ENCODE measurements at regions not wholly inside any gene's neighbourhood (a gene's known extent, or its start where the extent isn't known, plus 50 kb on each side); places are given as distances from the start of the nearest gene placed in this dataset.
"Not testable (repeated sequence)": the region's sequence is repeated elsewhere in the genome, so short reads cannot be mapped to it uniquely, and the experiment has no call there.

DNA sequence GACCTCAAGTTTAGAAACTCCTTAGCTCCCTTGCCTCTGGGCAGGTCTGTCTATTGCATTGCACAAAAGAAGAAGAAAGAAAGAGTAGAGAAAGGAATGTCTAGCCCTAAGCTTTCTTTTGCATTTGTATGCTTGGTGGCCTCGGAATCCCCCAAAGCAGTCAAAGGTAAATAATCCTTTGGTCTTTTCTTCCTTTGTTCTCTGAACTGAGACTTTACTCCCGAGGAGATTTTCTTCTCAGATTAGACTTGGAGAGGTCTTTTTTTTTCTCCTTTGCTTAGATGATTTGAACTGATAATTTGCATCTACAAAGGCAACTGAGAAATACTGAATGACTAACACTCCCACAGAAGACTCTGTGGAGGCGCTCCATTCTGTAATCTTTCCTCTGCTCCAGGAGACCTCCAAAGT lies 93.2 kb downstream of the AKR1D1 start:
- no peak for DNase-seq (ENCODE audit: low read depth in 2 of 2)

DNA sequence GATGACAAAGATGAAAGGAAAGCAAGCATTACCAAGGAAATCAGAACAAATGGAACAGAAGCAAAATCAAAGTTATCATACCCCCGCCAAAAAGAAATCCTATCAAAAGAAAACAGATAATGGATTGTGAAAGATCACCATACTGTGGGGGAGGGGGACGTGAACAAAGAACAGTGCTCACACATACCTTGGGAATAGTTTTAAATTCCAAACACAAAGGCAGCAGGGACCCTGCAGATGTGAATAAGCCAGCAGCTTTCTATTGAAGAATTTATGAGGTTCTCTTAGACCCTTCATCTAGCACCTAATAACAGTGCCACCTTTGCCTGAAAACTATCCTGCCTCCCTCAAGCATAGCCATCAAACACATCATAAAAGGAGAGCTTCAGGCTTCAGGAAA lies 94.0 kb downstream of the AKR1D1 start:
- DNase-seq (ENCODE audit: low read depth in 2 of 2), result no peak

DNA sequence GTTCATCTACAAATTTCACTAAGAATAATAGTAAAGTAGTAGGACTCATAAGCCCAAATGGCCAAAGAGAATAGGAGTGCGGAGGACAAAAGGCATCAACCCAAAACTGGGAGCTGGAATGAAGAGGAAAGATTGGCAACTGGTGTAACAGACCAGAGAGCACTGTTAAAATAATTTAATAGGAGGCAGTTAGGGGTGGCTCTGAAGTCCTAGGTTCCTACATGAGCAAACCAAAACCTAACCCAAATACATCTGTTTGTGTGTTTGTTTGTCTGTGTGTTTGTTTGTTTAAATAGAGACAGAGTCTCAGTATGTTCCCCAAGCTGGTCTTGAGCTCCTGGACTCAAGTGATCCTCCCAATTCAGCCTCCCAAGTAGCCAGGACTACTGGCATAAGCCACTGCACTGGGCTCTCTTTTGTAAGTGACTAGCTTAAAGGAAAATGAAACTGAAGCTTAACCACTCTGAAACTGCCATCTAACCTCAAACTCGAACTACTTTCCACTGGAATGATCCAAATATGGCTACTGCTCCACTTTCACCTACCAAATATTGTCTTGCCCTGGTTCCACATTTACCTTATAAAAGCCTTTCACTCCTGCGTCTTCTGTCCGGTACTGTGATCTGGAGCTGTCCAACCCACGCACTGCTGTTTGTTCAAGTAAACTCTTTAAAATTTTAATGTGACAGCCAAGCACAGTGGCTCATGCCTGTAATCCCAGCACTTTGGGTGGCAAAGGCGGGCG lies 94.9 kb downstream of the AKR1D1 start:
- DNase-seq (ENCODE audit: low read depth in 2 of 2), result no peak

DNA sequence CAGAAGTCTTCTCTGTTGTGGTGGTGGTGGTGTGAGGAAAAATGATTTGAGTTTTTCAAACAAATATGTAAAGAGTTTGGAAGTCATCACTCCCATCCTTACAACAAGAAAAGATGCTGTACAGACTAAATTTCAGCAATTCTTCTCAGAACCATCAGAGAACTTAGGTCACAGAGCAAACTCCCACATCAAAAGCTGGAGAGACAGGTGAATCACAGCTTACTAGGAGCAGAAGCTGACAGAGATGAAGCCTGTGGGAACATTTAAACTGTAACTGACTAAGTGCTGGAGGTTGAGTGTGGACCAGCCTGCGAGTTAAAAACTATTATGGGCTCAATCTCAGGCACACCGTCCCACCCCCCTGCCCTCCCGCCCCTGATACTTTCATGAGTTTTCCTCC lies 97.3 kb downstream of the AKR1D1 start:
- no peak for DNase-seq (ENCODE audit: low read depth in 2 of 2)

DNA sequence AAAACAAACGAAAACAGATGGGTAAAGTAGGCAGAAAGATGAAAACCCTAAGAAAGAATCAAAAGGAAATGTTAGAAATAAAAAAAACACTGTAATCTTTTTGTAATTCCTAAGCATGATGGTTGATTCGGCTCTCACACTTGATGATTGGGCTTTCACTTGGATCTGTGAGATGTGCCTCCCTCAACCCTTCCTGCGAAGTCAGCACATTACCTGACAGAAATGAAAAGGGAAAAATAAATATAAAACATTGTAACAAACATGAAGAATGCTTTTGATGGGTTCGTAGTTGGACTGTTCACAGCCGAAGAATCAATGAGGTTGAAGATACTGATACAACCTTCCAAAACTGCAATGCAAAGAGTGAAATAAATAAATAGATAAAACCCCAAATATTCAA lies 99.8 kb downstream of the AKR1D1 start:
- no peak for DNase-seq (ENCODE audit: low read depth in 2 of 2)

DNA sequence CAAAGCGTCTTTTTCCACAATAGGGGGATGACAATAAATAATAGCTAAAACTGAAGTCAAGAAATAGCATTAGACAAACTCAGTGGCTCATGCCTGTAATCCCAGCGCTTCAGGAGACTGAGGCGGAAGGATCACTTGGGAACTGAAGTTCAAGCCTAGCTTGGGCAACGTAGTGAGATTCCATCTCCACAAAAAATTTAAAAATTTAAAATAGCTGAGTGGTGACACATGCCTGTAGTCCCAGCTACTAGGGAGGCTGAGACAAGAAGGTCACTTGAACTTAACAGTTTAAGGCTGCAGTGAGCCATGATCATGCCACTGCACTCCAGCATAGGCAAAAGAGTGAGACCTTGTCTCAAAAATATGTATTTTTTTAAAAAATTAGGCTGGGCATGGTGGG lies 107.9 kb downstream of the AKR1D1 start:
- DNase-seq (ENCODE audit: low read depth in 2 of 2), result no peak

DNA sequence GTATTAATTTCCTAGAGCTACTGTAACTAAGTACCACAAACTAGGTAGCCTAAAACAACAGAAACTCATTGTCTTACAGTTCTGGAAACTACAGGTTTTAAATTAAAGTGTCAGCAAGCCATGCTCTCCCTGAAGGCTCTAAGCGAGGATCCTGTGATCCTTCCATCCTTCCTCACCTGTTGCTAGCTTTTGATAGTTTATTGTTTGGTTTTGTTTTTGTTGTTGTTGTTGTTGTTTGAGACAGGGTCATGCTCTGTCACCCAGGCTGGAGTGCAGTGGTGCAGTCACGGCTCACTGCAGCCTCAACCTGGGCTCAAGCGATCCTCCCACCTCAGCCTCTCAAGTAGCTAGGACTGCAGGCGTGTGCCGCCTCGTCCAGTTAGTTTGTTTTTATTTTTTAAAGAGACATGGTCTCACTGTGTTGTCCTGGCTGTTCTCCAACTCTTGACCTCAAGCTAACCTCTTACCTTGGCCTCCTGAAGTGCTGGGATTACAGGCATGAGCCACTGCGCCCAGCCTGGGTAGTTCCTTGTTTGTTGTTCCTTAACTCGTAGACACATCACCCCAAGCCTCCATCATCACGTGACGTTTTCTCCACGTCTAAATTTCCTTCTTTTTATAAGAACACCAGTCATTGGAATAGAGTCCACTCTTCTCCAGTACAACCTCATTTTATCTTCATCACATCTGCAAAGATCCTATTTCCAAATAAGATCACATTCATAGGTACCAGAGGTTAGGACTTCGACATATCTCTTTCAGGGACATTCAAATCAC lies 109.1 kb downstream of the AKR1D1 start:
- no peak for DNase-seq (ENCODE audit: low read depth in 2 of 2)

DNA sequence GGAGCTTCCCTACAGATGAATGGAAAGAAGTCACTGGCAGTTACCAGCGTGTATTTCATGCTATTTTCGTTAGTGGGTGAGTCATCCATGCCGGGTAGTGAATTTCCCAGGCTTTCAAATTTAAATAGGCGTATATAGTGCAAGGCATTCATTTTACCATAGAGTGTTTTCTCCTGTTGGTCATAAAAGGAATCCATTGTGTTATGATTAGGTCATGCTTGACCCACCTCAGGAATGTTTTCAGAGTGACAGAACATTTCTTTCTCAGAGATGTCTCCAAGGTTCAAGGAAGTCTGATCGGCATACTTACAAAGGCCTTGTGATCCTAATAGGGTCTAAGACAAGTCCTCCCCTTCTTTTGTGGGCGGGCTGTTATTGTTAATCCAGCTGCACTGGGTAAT lies 110.7 kb downstream of the AKR1D1 start:
- DNase-seq (ENCODE audit: low read depth in 2 of 2), result no peak

DNA sequence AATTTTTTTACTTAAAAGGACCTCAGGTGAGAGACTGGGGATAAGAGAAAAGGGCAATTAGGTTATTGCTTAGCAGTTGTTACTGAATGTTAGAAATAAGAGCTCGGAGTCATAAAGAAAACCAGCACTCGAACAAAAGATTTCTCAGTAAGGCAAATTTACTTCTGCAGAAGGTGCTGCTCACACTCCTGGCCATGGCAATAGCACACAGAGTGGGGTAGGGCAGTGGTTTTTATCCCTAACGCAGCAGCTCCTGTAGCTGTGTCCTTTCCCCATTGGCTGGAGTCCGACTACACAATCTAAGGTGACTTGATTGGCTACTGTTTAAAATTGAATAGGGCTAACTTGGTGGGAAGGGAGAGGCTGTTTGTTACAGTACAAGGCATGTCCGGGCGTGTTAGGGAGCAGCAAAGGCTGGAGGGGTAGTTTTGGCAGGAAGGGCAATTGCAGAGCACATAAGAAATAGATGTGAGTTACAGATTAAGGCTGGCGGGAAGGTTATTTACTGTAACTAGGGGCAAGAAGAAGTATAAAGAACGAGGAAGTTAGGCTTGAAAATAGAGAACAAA lies 112.1 kb downstream of the AKR1D1 start:
- DNase-seq (ENCODE audit: low read depth in 2 of 2), result no peak

DNA sequence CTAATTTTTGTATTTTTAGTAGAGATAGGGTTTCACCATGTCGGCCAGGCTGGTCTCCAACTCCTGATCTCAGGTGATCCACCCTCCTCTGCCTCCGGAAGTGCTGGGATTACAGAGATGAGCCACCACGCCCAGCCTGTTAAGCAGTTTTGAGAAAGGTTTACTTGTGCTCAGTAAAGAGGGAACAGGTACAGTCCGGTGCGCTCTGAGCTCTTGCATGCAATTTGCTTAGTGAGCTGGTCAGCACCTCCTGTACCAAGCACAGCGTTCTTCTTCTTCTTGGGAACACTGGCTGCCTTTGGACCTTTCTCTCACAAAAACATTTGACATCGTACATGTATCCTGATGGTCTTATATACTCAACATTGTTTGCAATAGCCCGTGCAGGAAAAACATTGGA lies 118.3 kb downstream of the AKR1D1 start:
- no peak for DNase-seq (ENCODE audit: low read depth in 2 of 2)

DNA sequence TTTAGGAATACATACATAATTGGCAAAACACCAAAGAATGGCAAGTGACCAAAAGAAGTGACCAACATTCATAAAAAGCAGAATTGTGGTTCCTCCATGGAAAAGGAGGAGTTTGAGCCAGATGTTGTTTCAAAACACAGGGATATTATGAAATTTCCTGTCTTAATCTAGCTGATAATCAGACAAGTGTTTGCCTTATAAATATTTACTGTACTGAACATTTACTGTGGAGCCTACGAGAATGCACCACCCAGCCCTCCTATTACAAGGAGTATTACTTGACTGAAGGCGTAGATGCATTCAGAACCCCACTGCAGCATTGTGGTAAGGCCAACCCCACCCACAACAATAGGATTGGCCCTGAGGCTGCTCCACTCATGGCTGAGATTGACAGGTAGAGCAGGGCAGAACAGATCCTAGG lies 118.9 kb downstream of the AKR1D1 start:
- DNase-seq (ENCODE audit: low read depth in 2 of 2), result no peak

DNA sequence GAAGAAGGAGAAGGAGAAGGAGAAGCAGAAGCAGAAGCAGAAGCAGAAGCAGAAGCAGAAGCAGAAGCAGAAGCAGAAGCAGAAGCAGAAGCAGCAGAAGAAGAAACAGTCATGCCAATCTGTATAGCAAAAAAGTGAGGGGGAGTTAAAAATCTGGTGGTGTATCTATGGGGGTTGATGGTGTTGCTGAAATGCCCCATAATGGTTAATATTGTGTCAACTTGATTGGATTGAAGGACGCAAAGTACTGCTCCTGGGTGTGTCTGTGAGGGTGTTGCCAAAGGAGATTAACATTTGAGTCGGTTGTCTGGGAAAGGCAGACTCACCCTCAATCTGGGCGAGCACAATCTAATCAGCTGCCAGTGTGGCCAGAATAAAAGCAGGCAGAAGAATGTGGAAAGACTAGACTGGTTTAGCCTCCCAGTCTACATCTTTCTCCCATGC lies 120.3 kb downstream of the AKR1D1 start:
- DNase-seq (ENCODE audit: low read depth in 2 of 2), result not testable (repeated sequence)

DNA sequence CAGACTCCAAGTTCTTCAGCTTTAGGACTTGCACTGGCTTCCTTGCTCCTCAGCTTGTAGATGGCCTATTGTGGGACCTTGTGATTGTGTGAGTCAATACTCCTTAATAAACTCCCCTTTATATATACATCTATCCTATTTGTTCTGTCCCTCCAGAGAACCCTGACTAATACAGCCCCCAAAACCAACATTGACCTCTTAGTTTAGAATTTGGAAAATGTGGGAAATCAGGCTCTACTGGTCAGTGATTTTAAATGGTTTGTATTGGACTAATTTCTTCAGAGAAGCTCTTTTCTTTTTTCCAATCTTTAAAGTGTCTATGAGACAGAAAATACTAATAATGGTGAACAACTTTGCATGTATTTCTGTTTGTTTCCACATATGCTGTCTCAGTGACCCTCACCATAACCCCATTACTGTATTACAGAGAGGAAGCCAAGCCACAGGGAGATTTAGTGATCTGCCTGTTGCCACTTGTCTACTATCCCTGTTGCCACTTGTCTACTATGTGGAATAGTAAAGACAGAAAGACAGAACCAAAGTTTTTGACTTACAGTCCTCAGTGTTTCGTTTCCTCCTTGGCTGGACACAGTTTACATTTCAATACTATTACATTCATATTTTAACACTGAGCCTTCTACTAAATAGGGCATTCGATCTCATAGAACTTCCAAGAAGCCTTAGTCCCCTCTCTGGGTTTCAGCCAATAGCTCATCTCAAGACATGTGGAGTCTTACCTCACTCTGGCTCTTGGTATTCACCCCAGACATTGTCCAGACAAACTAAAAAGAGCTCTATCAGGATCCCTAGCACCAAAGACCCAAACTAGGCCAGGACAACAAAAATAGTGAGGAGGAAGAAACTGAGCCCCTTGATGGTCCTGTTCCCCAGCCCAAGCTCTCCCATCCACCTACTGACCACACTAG lies 121.0 kb downstream of the AKR1D1 start:
- DNase-seq (ENCODE audit: low read depth in 2 of 2), result no peak

DNA sequence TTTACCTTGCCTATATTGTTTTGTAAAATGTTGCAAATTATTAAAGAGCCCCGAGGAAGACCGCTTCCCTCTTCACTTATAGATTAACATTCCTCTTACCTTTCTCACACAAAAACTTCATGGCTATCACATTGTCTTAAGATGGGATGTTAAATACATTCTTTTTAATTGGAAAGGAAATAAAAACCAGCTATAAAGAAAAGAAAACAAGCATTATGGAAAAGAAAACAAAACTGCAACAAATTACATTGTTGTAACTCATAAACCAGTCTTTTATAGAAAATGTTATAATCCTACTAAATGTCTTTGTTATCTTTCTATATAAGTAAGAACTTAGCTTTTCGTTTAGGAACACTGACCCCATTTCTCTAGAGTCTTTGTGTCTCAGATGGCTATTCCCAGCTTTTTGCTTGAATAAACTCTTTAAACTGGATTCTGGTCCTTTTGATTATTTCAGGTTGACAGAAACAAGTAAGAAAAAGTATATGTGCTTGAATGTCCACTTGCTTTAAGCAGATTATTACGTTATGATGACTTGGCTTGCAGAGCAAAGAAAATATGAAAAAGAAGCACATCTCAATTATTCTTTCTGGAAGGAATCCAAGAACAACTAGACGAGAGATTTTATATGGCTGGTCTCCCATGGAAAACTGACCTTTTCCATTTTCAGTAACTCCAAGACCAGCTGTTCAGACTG lies 128.2 kb downstream of the AKR1D1 start:
- no peak for DNase-seq (ENCODE audit: low read depth in 2 of 2)

DNA sequence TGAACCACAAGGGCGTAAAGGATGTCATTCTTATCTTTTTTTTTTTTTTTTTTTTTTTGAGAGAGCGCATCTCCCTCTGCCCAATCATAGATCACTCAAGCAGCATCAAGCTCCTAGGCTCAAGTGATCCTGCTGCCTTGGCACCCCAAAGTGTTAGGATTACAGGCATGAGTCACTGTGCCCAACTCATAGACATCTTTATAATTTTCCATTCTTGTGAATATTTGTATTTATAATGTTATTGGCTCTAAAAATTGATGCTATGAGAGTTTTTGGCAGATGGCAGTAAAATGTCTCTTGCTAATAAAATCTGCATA lies 128.7 kb downstream of the AKR1D1 start:
- DNase-seq (ENCODE audit: low read depth in 2 of 2), result no peak

DNA sequence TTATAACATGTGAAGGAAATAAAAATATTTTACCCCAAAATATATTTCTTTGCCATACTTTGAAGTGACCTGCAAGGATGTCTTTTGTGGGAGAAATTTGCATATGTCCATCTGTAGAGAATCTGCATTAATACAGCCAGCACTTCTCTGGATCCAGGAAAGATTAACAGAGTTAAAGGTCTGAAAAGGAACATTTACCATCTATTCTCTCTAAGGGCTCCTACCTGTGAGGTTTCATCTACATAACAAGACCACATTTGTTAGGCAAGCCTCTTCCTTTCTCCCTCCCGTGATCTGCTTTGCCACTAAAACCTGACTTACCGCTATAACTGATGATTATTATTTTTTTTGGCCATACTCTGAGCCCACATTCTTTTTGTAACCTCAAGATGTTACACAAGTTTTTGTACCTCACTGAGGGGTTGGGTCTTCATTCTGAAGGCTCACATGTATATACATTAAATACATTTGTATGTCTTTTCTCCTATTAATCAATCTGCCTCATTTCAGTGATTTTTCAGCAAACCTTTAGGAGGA lies 129.4 kb downstream of the AKR1D1 start:
- no peak for DNase-seq (ENCODE audit: low read depth in 2 of 2)

DNA sequence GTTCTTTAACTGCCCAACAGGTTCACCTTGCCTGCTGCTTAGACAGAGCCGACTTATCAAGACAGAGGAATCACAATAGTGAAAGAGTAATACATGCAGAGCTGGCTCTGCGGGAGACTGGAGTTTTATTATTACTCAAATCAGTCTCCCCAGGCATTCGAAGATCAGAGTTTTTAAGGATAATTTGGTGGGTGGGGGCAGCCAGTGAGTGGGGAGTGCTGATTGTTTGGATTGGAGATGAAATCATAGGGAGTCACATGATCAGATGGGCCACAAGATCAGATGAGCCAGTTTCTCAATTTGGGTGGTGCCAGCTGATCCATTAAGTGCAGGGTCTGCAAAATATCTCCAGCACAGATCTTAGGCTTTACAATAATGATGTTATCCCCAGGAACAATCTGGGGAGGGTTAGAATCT lies 131.3 kb downstream of the AKR1D1 start:
- DNase-seq (ENCODE audit: low read depth in 2 of 2), result no peak

DNA sequence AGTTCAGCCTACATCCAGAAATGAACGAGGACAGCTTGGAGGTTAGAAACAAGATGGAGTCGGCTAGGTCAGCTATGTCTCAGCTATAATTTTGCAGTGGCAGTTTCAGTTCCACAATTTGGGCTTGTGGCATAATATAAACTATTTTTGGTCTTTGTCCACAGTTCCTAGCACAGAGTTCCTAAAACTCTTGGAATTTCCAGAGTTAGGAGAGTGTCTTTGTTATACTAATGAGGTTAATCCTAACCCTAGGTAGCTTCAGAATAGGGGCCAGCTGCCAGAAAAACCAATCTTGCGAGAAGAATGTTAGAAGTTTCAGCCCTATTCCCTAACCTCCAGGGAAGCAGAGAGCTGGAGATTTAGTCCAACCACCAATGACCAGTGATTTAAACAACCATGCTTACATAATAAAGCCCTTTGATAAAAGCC lies 131.9 kb downstream of the AKR1D1 start:
- no peak for DNase-seq (ENCODE audit: low read depth in 2 of 2)

DNA sequence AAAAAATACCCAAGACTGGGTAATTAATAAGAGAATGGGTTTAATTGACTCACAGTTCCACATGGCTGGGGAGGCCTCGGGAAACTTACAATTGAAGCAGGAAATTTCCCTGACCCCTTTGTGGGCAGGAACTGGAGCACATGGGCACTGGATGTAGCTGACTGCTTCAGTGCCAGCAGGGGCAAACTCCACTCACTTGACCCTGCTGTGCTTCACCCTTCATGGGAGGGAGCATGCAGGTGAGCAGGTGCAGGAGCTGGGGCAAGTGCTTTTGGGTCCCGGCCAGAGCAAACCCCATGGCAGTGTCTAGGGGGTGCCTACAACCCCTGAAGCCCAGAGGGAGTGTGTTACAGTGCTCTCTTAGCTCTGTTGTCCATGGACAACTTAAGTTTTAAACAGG lies 132.6 kb downstream of the AKR1D1 start:
- no peak for DNase-seq (ENCODE audit: low read depth in 2 of 2)

DNA sequence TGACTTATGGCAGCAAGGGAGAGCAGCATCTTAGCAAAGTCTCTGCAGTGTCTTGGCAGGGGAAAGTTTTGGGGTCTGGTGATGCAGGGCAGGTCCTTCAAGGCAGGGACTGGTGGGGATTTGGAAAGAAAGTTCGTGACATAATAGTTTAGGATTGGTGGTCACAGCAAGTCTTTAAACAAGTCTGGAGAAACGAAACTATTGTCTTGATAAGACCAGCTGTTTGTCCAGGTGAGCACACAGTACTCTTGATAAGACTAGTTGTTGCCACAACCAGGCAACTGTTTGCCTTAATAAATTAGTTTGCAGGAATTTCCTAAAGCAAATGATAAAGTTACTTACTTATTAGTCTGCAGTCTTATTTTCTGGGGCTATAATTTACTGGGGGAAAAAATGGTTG lies 136.1 kb downstream of the AKR1D1 start:
- no peak for DNase-seq (ENCODE audit: low read depth in 2 of 2)

DNA sequence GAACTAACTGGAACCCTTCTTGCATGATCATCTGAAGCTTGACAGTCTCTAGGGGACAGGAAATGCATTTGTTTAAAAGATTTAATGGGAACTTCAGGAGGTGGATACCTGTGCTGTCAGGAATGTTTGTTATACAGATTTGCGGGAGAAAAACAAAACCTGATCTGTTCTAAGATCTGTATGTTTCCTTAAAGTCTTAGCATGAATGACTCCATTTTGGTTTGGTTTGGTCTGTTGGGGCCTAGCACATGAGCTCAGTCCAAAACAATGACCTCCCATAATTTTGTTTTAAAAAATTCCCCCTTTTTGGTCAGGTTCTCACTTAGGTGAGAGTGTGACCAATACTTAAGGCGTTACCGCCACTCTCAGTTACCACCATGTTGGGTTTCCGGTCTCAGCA lies 138.7 kb downstream of the AKR1D1 start:
- DNase-seq (ENCODE audit: low read depth in 2 of 2), result no peak

All from fibroblast of skin of left quadriceps (primary cell).